RWPE2 (cell line): ENCODE measurements at regions not wholly inside any gene's neighbourhood (a gene's known extent, or its start where the extent isn't known, plus 50 kb on each side); places are given as distances from the start of the nearest gene placed in this dataset.

Experiments used
- ATAC-seq: fragments of 200-7000 bp; cut with Tn5 transposase; 3 replicates; pipeline ENCODE4 v1.9.1; 2021; ENCODE audit warnings: low read depth
- DNase-seq: peaks from one replicate; pipeline ENCODE4 v3.0.0-alpha.2; 2020; ENCODE audit warnings: low spot score
- H3K27ac ChIP-seq: fragments of 450-650 bp; 2 replicates; pipeline ENCODE4 v1.5.1; 2017; ENCODE audit warnings: mild to moderate bottlenecking; ENCODE audit not compliant: poor library complexity, severe bottlenecking
- H3K27me3 ChIP-seq: fragments of 250-450 bp; sonication (Bioruptor Pico); 2 replicates; pipeline ENCODE4 v1.5.1; 2021; ENCODE audit warnings: mild to moderate bottlenecking, moderate library complexity; ENCODE audit not compliant: insufficient read depth, poor library complexity, severe bottlenecking
- H3K36me3 ChIP-seq: fragments of 250-450 bp; sonication (Bioruptor Pico); 2 replicates; pipeline ENCODE4 v1.5.1; 2020; ENCODE audit warnings: low read depth, mild to moderate bottlenecking, moderate library complexity
- H3K4me1 ChIP-seq: fragments of 250-450 bp; sonication (Bioruptor Pico); 2 replicates; pipeline ENCODE4 v1.5.1; 2021; ENCODE audit warnings: mild to moderate bottlenecking, moderate library complexity; ENCODE audit not compliant: insufficient read depth, poor library complexity, severe bottlenecking
- H3K4me3 ChIP-seq: fragments of 250-450 bp; sonication (Bioruptor Pico); 2 replicates; pipeline ENCODE4 v1.5.1; 2021; ENCODE audit warnings: mild to moderate bottlenecking, moderate library complexity; ENCODE audit not compliant: severe bottlenecking
- H3K9me3 ChIP-seq: fragments of 250-450 bp; sonication (Bioruptor Pico); 2 replicates; pipeline ENCODE4 v1.5.1; 2021; ENCODE audit warnings: mild to moderate bottlenecking, moderate library complexity; ENCODE audit not compliant: severe bottlenecking
- TF ChIP-seq, protein P1 (sequence below): fragments of 450-650 bp; IDR thresholded peaks from one replicate; pipeline ENCODE4 v1.5.1; 2017; ENCODE audit warnings: mild to moderate bottlenecking, moderate library complexity; ENCODE audit not compliant: poor library complexity, severe bottlenecking

DNA sequence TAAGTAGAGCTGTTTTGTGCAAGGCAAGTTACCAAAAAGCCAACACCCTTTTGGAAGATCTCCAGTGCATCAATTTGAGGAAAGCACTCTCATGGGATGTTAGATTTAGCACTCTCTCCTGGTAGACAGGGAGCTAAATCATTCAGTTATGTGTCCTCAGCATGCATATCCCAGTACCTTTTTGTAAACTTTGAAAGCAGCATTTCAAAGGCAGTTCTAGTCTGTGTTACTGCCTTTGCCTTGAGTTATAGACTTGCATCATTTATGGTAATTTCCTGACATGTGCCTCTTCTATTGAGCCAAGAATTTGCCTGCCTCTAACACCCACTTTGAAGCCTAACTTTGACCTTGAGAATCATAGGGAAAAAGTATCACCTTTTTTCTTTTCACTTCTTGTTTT, 120.6 kb downstream of the KIF4B start:
- no peak overlapping the region for H3K27ac ChIP-seq
- ATAC-seq (no peak), DNase-seq (no peak)
- peaks cover 3% of the 10 kb centered on the region for H3K4me1 ChIP-seq
- H3K27me3 ChIP-seq = no peaks in the 10 kb centered on the region
- H3K36me3 ChIP-seq = no peaks in the 10 kb centered on the region
- H3K9me3 ChIP-seq = no peaks in the 10 kb centered on the region
- H3K4me3 ChIP-seq = no peak overlapping the region
- TF ChIP-seq, protein P1, sequence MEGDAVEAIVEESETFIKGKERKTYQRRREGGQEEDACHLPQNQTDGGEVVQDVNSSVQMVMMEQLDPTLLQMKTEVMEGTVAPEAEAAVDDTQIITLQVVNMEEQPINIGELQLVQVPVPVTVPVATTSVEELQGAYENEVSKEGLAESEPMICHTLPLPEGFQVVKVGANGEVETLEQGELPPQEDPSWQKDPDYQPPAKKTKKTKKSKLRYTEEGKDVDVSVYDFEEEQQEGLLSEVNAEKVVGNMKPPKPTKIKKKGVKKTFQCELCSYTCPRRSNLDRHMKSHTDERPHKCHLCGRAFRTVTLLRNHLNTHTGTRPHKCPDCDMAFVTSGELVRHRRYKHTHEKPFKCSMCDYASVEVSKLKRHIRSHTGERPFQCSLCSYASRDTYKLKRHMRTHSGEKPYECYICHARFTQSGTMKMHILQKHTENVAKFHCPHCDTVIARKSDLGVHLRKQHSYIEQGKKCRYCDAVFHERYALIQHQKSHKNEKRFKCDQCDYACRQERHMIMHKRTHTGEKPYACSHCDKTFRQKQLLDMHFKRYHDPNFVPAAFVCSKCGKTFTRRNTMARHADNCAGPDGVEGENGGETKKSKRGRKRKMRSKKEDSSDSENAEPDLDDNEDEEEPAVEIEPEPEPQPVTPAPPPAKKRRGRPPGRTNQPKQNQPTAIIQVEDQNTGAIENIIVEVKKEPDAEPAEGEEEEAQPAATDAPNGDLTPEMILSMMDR = no peak

DNA sequence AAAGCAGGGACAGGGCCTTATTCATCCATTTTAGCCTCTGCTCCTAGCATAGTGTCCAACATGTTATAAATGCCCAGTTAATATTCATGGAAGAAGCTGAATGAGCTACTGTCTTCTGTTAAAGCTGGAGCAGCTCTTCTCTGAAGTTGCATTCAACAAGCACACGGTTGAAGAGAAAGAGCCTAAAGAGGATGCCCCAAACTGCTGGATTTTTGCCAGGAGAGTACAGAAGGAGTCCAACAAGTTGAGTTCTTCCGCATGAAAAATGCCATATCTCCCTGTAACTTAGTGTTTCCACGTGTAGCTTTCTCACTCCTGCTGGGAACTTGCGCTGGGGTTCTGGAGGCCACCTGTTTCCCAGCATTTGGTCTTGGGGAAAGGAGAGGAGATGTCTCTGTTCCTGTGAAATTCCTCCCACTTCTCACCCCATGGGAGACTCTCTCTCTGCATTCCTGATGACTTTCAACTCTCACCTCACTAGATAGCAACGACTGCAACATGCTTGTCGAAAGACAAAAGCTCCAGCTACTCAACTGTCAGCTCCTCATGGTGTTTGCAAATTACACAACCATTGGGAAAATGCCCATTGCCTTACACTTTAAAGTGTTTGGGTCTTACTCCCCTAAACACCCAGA, 122.8 kb downstream of the KIF4B start:
- Histone ChIP-seq H3K27me3 (no peaks in the 10 kb centered on the region), H3K9me3 (no peaks in the 10 kb centered on the region), H3K36me3 (no peaks in the 10 kb centered on the region), H3K4me1 (no peaks in the 10 kb centered on the region), H3K27ac (no peak overlapping the region), H3K4me3 (no peak overlapping the region)
- TF ChIP-seq, protein P1 = no peak
- ATAC-seq (no peak), DNase-seq (no peak)

- ATAC-seq (no peak), DNase-seq (no peak)
- Histone ChIP-seq H3K36me3 (no peaks in the 10 kb centered on the region), H3K9me3 (no peaks in the 10 kb centered on the region), H3K4me3 (no peak overlapping the region), H3K4me1 (no peaks in the 10 kb centered on the region), H3K27me3 (no peaks in the 10 kb centered on the region), H3K27ac (no peak overlapping the region)
- TF ChIP-seq, protein P1 = no peak
Observed at GRCh38 chr5:155137683-155138082, 124.1 kb downstream of the KIF4B start.

- Histone ChIP-seq H3K9me3 (no peaks in the 10 kb centered on the region), H3K27me3 (no peaks in the 10 kb centered on the region), H3K27ac (no peak overlapping the region), H3K4me3 (no peak overlapping the region), H3K4me1 (no peaks in the 10 kb centered on the region), H3K36me3 (no peaks in the 10 kb centered on the region)
- TF ChIP-seq, protein P1 = no peak
- DNase-seq = no peak
- ATAC-seq = no peak
Observed at GRCh38 chr5:155140646-155141045, 127.1 kb downstream of the KIF4B start.

DNA sequence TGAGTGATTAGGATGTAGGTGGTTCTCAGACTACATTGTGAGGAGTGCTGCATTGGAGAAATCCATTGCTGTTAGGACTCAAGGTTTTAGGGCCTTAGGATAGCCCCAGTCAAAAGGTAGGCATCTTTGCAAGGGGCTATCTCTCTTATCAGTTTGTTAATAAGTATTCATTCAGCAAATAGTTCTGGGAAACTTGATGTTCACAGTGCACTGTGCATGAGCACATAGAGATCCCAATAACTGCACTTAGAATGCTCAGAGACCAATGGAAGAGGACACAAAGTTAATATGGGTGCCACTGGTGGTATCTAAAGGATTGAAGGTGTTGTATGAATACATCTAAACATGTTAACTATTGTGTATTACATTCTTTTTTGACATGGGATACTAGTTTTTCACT, 131.4 kb downstream of the KIF4B start:
- Histone ChIP-seq H3K4me3 (no peak overlapping the region), H3K4me1 (no peaks in the 10 kb centered on the region), H3K27ac (no peak overlapping the region), H3K9me3 (no peaks in the 10 kb centered on the region), H3K27me3 (no peaks in the 10 kb centered on the region), H3K36me3 (no peaks in the 10 kb centered on the region)
- DNase-seq (no peak), ATAC-seq (no peak)
- TF ChIP-seq, protein P1 = no peak
